Heart right ventricle (tissue), 16 donors: ENCODE measurements at regions not wholly inside any gene's neighbourhood (a gene's known extent, or its start where the extent isn't known, plus 50 kb on each side); places are given as distances from the start of the nearest gene placed in this dataset.
"Not testable (repeated sequence)": the region's sequence is repeated elsewhere in the genome, so short reads cannot be mapped to it uniquely, and the experiment has no call there.

ENCODE experiments used
- ATAC-seq, 8 donors: fragments of 200-7000 bp; cut with Tn5 transposase; one replicate each; pipeline ENCODE4 v1.9.1; 2020; ENCODE audit warnings: mild to moderate bottlenecking in 8 of 8, moderate library complexity in 8 of 8, moderate number of reproducible peaks in 1 of 8
- DNase-seq, 2 donors: peaks; one replicate each; pipeline ENCODE4 v3.0.0-alpha.2; 2020
- H3K27ac ChIP-seq, 10 donors: fragments of 200-600 bp; sonication (generic) in 2 of 10; one replicate each; pipeline versions ENCODE4 v1.5.0 to v1.8.0; 2020 to 2022; ENCODE audit warnings: mild to moderate bottlenecking in 3 of 10
- H3K27me3 ChIP-seq, 7 donors: fragments of 200-600 bp; one replicate each; pipeline ENCODE4 v1.8.0; 2021 to 2022; ENCODE audit warnings: mild to moderate bottlenecking in 2 of 7
- H3K36me3 ChIP-seq, 9 donors: fragments of 200-600 bp; sonication (generic) in 1 of 9; one replicate each; pipeline versions ENCODE4 v1.5.0 to v1.8.0; 2020 to 2022; ENCODE audit warnings: mild to moderate bottlenecking in 2 of 9
- H3K4me1 ChIP-seq, 9 donors: fragments of 200-600 bp; sonication (generic) in 1 of 9; one replicate each; pipeline versions ENCODE4 v1.5.0 to v1.8.0; 2020 to 2022; ENCODE audit warnings: mild to moderate bottlenecking in 4 of 9
- H3K4me3 ChIP-seq, 10 donors: fragments of 200-600 bp; sonication (generic) in 2 of 10; one replicate each; pipeline versions ENCODE4 v1.5.0 to v1.8.0; 2020 to 2022; ENCODE audit warnings: mild to moderate bottlenecking in 7 of 10, moderate library complexity in 2 of 10
- H3K9me3 ChIP-seq, 11 donors: fragments of 200-600 bp in 10 of 11; sonication (generic) in 2 of 11; one replicate each; pipeline versions ENCODE4 v1.5.0 to v1.8.0; 2013 to 2022; ENCODE audit warnings: mild to moderate bottlenecking in 2 of 11, control low read depth in 1 of 11, moderate library complexity in 1 of 11
- CTCF ChIP-seq, 9 donors: fragments of 200-600 bp; sonication (generic) in 2 of 9; IDR thresholded peaks; one replicate each; pipeline versions ENCODE4 v1.5.0 to v1.8.0; 2021 to 2022; ENCODE audit warnings: antibody characterized with exemption in 9 of 9, mild to moderate bottlenecking in 5 of 9, moderate library complexity in 1 of 9
- WGBS, 2 donors: extraction: QIAGEN DNeasy Blood & Tissue Kit; methylation state at CpG; one replicate each; pipeline ENCODE4 v1.1.7; 2013; ENCODE audit warnings: inconsistent platforms in 1 of 2; 5-methylcytosine and 5-hydroxymethylcytosine counted together
- intact Hi-C, 10 donors: fragments of 100-400 bp; cut with DNase I; formaldehyde crosslinking; loops; one replicate each; pipeline versions ENCODE4 v1.11.1 to v1.14.2; 2022
- donor health status: Arrhythmogenic right ventricular cardiomyopathy.
- donor health status: ischemic (EF 13 %, LVEDD 7.1; RV severe dilation, severe dysfunction).
- donor health status: healthy with polysubstance abuse.
- donor health status: DM: no; HTN: yes; CAD: no.
- donor health status: DM: no; HTN: no; CAD: no.
- donor health status: ischemic (EF 25% LVEDD 6.9; RV normal size, moderate dysfunction).
- donor health status: ischemic (EF 25% LVEDD 5.7; RV mildly dilated, moderate dysfunction).
- donor health status: healthy.
- donor health status: DM: yes; HTN: yes; CAD: no.
- donor health status: Ischemic cardiomyopathy.
- donor health status: ischemic (EF 35%, LVEDD 5.7; RV mildly dilated, moderate dysfunction).
- donor health status: nonischemic (EF 11% LVEDD 7.7; RV severe dilation, severe dysfunction).
- donor health status: DM: yes; HTN: yes; CAD: no.
- donor health status: PGD.
- donor health status: ischemic (EF 29% LVEDD 5.4; RV normal size, mild dysfunction).
- donor health status: nonischemic (EF 23%, LVEDD 6.1; RV moderate dilation, normal function).

GRCh38 chrX:85808217-85808616 is 239.1 kb downstream of the CHM start:
- Histone ChIP-seq H3K27ac (no peak overlapping the region), H3K27me3 (peaks cover 0 to 4% (median 0%) of the 10 kb centered on the region in 7 donors), H3K36me3 (no peaks in the 10 kb centered on the region), H3K4me1 (no peaks in the 10 kb centered on the region), H3K9me3 (peaks cover 0 to 31% (median 6%) of the 10 kb centered on the region in 11 donors), H3K4me3 (no peak overlapping the region)
- no peak for ATAC-seq
- DNase-seq: no peak
- 69 to 80% methylated on average over 6 of the region's 6 CpGs for WGBS, 2 donors
- intact Hi-C loops: no loop called here
- no peak for TF ChIP-seq CTCF (IDR thresholded peaks at IDR 0.05)

- intact Hi-C loops, ATAC-seq, H3K27me3 ChIP-seq, H3K4me3 ChIP-seq, H3K4me1 ChIP-seq, DNase-seq, H3K36me3 ChIP-seq, H3K27ac ChIP-seq: not testable (repeated sequence)
- WGBS, 2 donors: 75 to 87% methylated on average over 8 of the region's 8 CpGs
- peaks cover 0 to 34% (median 0%) of the 10 kb centered on the region in 11 donors for H3K9me3 ChIP-seq
Observed at GRCh38 chrX:85772391-85772790, 275.0 kb downstream of the CHM start.

GRCh38 chrX:85765651-85766050 is 281.7 kb downstream of the CHM start:
- H3K4me3 ChIP-seq: no peak overlapping the region
- H3K4me1 ChIP-seq: no peaks in the 10 kb centered on the region
- H3K27me3 ChIP-seq: no peaks in the 10 kb centered on the region
- H3K27ac ChIP-seq: no peak overlapping the region
- intact Hi-C loops: no loop called here
- DNase-seq (no peak), ATAC-seq (no peak)
- H3K9me3 ChIP-seq: peaks cover 0 to 3% (median 0%) of the 10 kb centered on the region in 11 donors
- H3K36me3 ChIP-seq: no peaks in the 10 kb centered on the region
- TF ChIP-seq CTCF (IDR thresholded peaks at IDR 0.05): no peak
- WGBS, 2 donors: 57 to 65% methylated on average over 3 of the region's 3 CpGs

GRCh38 chrX:85723025-85723424 is 324.3 kb downstream of the CHM start:
- 75 to 88% methylated on average over 1 of the region's 2 CpGs for WGBS, 2 donors
- intact Hi-C loops: not testable (repeated sequence)

GRCh38 chrX:85703233-85703632 is 323.8 kb upstream of the POF1B start:
- 88 to 96% methylated on average over 1 of the region's 1 CpG for WGBS, 2 donors
- DNase-seq, H3K27ac ChIP-seq, H3K4me1 ChIP-seq, H3K4me3 ChIP-seq, H3K36me3 ChIP-seq, intact Hi-C loops, H3K27me3 ChIP-seq, ATAC-seq: not testable (repeated sequence)
- peaks cover 0 to 18% (median 0%) of the 10 kb centered on the region in 11 donors for H3K9me3 ChIP-seq

More at GRCh38 chrX:85723025-85723424, 324.3 kb downstream of the CHM start:
- not testable (repeated sequence) for H3K4me1 ChIP-seq, H3K27ac ChIP-seq, H3K36me3 ChIP-seq, H3K27me3 ChIP-seq, DNase-seq, ATAC-seq, H3K4me3 ChIP-seq
- peaks cover 0 to 38% (median 0%) of the 10 kb centered on the region in 11 donors for H3K9me3 ChIP-seq

GRCh38 chrX:85698921-85699320 is 319.5 kb upstream of the POF1B start:
- no peak overlapping the region for H3K4me3 ChIP-seq
- no peak overlapping the region for H3K27ac ChIP-seq
- no peaks in the 10 kb centered on the region for H3K4me1 ChIP-seq
- TF ChIP-seq CTCF (IDR thresholded peaks at IDR 0.05): no peak
- DNase-seq (no peak), ATAC-seq (no peak)
- peaks cover 0 to 24% (median 0%) of the 10 kb centered on the region in 11 donors for H3K9me3 ChIP-seq
- intact Hi-C loops: no loop called here
- H3K36me3 ChIP-seq: no peaks in the 10 kb centered on the region
- H3K27me3 ChIP-seq: no peaks in the 10 kb centered on the region
- 56 to 60% methylated on average over 5 of the region's 5 CpGs for WGBS, 2 donors
